ENCODE measurements at regions not wholly inside any gene's neighbourhood (a gene's known extent, or its start where the extent isn't known, plus 50 kb on each side); places are given as distances from the start of the nearest gene placed in this dataset.

GRCh38 chr4:35163168-35163567 lies 1081.1 kb downstream of the ARAP2 start:
- ChIA-PET CTCF (ENCODE audit: partially characterized antibody) (no interaction called here), POLR2A (ENCODE audit: partially characterized antibody) (no interaction called here)
- H3K27me3 ChIP-seq (ENCODE audit: insufficient read depth, low read length), result no peaks in the 10 kb centered on the region

GRCh38 chr4:35164063-35164462 lies 1080.3 kb downstream of the ARAP2 start:
- no peak overlapping the region for H3K27ac Mint-ChIP-seq
- intact Hi-C loops (cut with micrococcal nuclease), result no loop called here
- CTCF ChIA-PET (ENCODE audit: partially characterized antibody), result no interaction called here
- no peaks in the 10 kb centered on the region for H3K4me1 Mint-ChIP-seq
- Histone ChIP-seq H3K27me3 (ENCODE audit: insufficient read depth, low read length) (no peaks in the 10 kb centered on the region), H3K27ac (ENCODE audit: low read depth, low read length) (no peak overlapping the region), H3K4me3 (ENCODE audit: low read length in 2 of 2) (no peak overlapping the region), H3K4me1 (ENCODE audit: insufficient read depth, low read length) (no peaks in the 10 kb centered on the region), H3K36me3 (ENCODE audit: insufficient read depth, low read length) (no peaks in the 10 kb centered on the region), H3K9me3 (ENCODE audit: control insufficient read depth in 1 of 2, low read length in 2 of 2) (no peaks in the 10 kb centered on the region)
- no peak overlapping the region for H3K4me3 Mint-ChIP-seq
- H3K27me3 Mint-ChIP-seq, result no peaks in the 10 kb centered on the region
- DNase-seq, result no peak
- peaks cover 0 to 4% (median 2%) of the 10 kb centered on the region in 8 donors for H3K9me3 Mint-ChIP-seq
- no peaks in the 10 kb centered on the region for H3K36me3 Mint-ChIP-seq
- POLR2A ChIA-PET (ENCODE audit: partially characterized antibody), result no interaction called here

More at GRCh38 chr4:35163168-35163567, 1081.1 kb downstream of the ARAP2 start:
- Mint-ChIP-seq H3K4me3 (no peak overlapping the region), H3K36me3 (no peaks in the 10 kb centered on the region), H3K27me3 (no peaks in the 10 kb centered on the region), H3K4me1 (no peaks in the 10 kb centered on the region), H3K9me3 (peaks cover 0 to 3% (median 2%) of the 10 kb centered on the region in 8 donors), H3K27ac (no peak overlapping the region)
- H3K4me3 ChIP-seq (ENCODE audit: low read length in 2 of 2), result no peak overlapping the region
- H3K4me1 ChIP-seq (ENCODE audit: insufficient read depth, low read length), result no peaks in the 10 kb centered on the region
- intact Hi-C loops (cut with micrococcal nuclease), result no loop called here
- DNase-seq, result no peak
- H3K27ac ChIP-seq (ENCODE audit: low read depth, low read length), result no peak overlapping the region
- H3K36me3 ChIP-seq (ENCODE audit: insufficient read depth, low read length), result no peaks in the 10 kb centered on the region
- H3K9me3 ChIP-seq (ENCODE audit: control insufficient read depth in 1 of 2, low read length in 2 of 2), result no peaks in the 10 kb centered on the region

- Mint-ChIP-seq H3K36me3 (no peaks in the 10 kb centered on the region), H3K27ac (no peak overlapping the region), H3K9me3 (peaks cover 0 to 4% (median 2%) of the 10 kb centered on the region in 8 donors), H3K27me3 (no peaks in the 10 kb centered on the region), H3K4me3 (no peak overlapping the region), H3K4me1 (no peaks in the 10 kb centered on the region)
- CTCF ChIA-PET (ENCODE audit: partially characterized antibody), result no interaction called here
- Histone ChIP-seq H3K4me3 (ENCODE audit: low read length in 2 of 2) (no peak overlapping the region), H3K27me3 (ENCODE audit: insufficient read depth, low read length) (no peaks in the 10 kb centered on the region), H3K9me3 (ENCODE audit: control insufficient read depth in 1 of 2, low read length in 2 of 2) (no peaks in the 10 kb centered on the region), H3K4me1 (ENCODE audit: insufficient read depth, low read length) (no peaks in the 10 kb centered on the region), H3K36me3 (ENCODE audit: insufficient read depth, low read length) (no peaks in the 10 kb centered on the region), H3K27ac (ENCODE audit: low read depth, low read length) (no peak overlapping the region)
- POLR2A ChIA-PET (ENCODE audit: partially characterized antibody), result no interaction called here
- intact Hi-C loops (cut with micrococcal nuclease), result no loop called here
- DNase-seq, result no peak
These were observed 1077.8 kb downstream of the ARAP2 start for GRCh38 chr4:35166466-35166865.

- Histone ChIP-seq H3K4me1 (ENCODE audit: insufficient read depth, low read length) (no peaks in the 10 kb centered on the region), H3K4me3 (ENCODE audit: low read length in 2 of 2) (no peak overlapping the region), H3K36me3 (ENCODE audit: insufficient read depth, low read length) (no peaks in the 10 kb centered on the region), H3K27ac (ENCODE audit: low read depth, low read length) (no peak overlapping the region), H3K9me3 (ENCODE audit: control insufficient read depth in 1 of 2, low read length in 2 of 2) (no peaks in the 10 kb centered on the region), H3K27me3 (ENCODE audit: insufficient read depth, low read length) (no peaks in the 10 kb centered on the region)
- Mint-ChIP-seq H3K27me3 (no peaks in the 10 kb centered on the region), H3K36me3 (no peaks in the 10 kb centered on the region), H3K27ac (no peak overlapping the region), H3K4me3 (peak overlapping the region in 1 of 8 donors; percentile 0), H3K9me3 (peaks cover 0 to 4% (median 2%) of the 10 kb centered on the region in 8 donors), H3K4me1 (no peaks in the 10 kb centered on the region)
- ChIA-PET CTCF (ENCODE audit: partially characterized antibody) (no interaction called here), POLR2A (ENCODE audit: partially characterized antibody) (no interaction called here)
- intact Hi-C loops (cut with micrococcal nuclease), result no loop called here
- no peak for DNase-seq
These were observed 1076.9 kb downstream of the ARAP2 start for GRCh38 chr4:35167385-35167784.

- peaks cover 0 to 4% (median 1%) of the 10 kb centered on the region in 8 donors for H3K9me3 Mint-ChIP-seq
- Histone ChIP-seq H3K27ac (ENCODE audit: low read depth, low read length) (no peak overlapping the region), H3K36me3 (ENCODE audit: insufficient read depth, low read length) (no peaks in the 10 kb centered on the region), H3K4me1 (ENCODE audit: insufficient read depth, low read length) (no peaks in the 10 kb centered on the region), H3K4me3 (ENCODE audit: low read length in 2 of 2) (no peak overlapping the region), H3K9me3 (ENCODE audit: control insufficient read depth in 1 of 2, low read length in 2 of 2) (no peaks in the 10 kb centered on the region), H3K27me3 (ENCODE audit: insufficient read depth, low read length) (no peaks in the 10 kb centered on the region)
- intact Hi-C loops (cut with micrococcal nuclease), result no loop called here
- H3K4me1 Mint-ChIP-seq, result no peaks in the 10 kb centered on the region
- POLR2A ChIA-PET (ENCODE audit: partially characterized antibody), result no interaction called here
- no peaks in the 10 kb centered on the region for H3K27me3 Mint-ChIP-seq
- H3K36me3 Mint-ChIP-seq, result no peaks in the 10 kb centered on the region
- H3K4me3 Mint-ChIP-seq, result no peak overlapping the region
- CTCF ChIA-PET (ENCODE audit: partially characterized antibody), result no interaction called here
- no peak overlapping the region for H3K27ac Mint-ChIP-seq
- no peak for DNase-seq
These were observed 1068.8 kb downstream of the ARAP2 start for GRCh38 chr4:35175487-35175886.

- Histone ChIP-seq H3K27ac (ENCODE audit: low read depth, low read length) (no peak overlapping the region), H3K9me3 (ENCODE audit: control insufficient read depth in 1 of 2, low read length in 2 of 2) (no peaks in the 10 kb centered on the region), H3K4me3 (ENCODE audit: low read length in 2 of 2) (no peak overlapping the region), H3K4me1 (ENCODE audit: insufficient read depth, low read length) (no peaks in the 10 kb centered on the region), H3K36me3 (ENCODE audit: insufficient read depth, low read length) (no peaks in the 10 kb centered on the region), H3K27me3 (ENCODE audit: insufficient read depth, low read length) (no peaks in the 10 kb centered on the region)
- Mint-ChIP-seq H3K27me3 (no peaks in the 10 kb centered on the region), H3K9me3 (peaks cover 0 to 4% (median 1%) of the 10 kb centered on the region in 8 donors), H3K4me1 (no peaks in the 10 kb centered on the region), H3K27ac (no peak overlapping the region), H3K36me3 (no peaks in the 10 kb centered on the region), H3K4me3 (no peak overlapping the region)
- intact Hi-C loops (cut with micrococcal nuclease), result no loop called here
- ChIA-PET POLR2A (ENCODE audit: partially characterized antibody) (no interaction called here), CTCF (ENCODE audit: partially characterized antibody) (no interaction called here)
- DNase-seq, result no peak
These were observed 1068.4 kb downstream of the ARAP2 start for GRCh38 chr4:35175894-35176293.

- H3K4me1 Mint-ChIP-seq, result no peaks in the 10 kb centered on the region
- Histone ChIP-seq H3K36me3 (ENCODE audit: insufficient read depth, low read length) (no peaks in the 10 kb centered on the region), H3K4me1 (ENCODE audit: insufficient read depth, low read length) (no peaks in the 10 kb centered on the region), H3K9me3 (ENCODE audit: control insufficient read depth in 1 of 2, low read length in 2 of 2) (no peaks in the 10 kb centered on the region), H3K4me3 (ENCODE audit: low read length in 2 of 2) (no peak overlapping the region), H3K27ac (ENCODE audit: low read depth, low read length) (no peak overlapping the region), H3K27me3 (ENCODE audit: insufficient read depth, low read length) (no peaks in the 10 kb centered on the region)
- DNase-seq, result no peak
- ChIA-PET POLR2A (ENCODE audit: partially characterized antibody) (no interaction called here), CTCF (ENCODE audit: partially characterized antibody) (no interaction called here)
- intact Hi-C loops (cut with micrococcal nuclease), result no loop called here
- no peaks in the 10 kb centered on the region for H3K36me3 Mint-ChIP-seq
- H3K27me3 Mint-ChIP-seq, result peaks cover 0 to 2% of the 10 kb centered on the region in 2 donors
- no peak overlapping the region for H3K27ac Mint-ChIP-seq
- H3K4me3 Mint-ChIP-seq, result no peak overlapping the region
- peaks cover 0 to 10% (median 0%) of the 10 kb centered on the region in 8 donors for H3K9me3 Mint-ChIP-seq
These were observed 1061.9 kb downstream of the ARAP2 start for GRCh38 chr4:35182451-35182850.

GRCh38 chr4:35189988-35190613 lies 1054.2 kb downstream of the ARAP2 start:
- Histone ChIP-seq H3K36me3 (ENCODE audit: insufficient read depth, low read length) (no peaks in the 10 kb centered on the region), H3K4me1 (ENCODE audit: insufficient read depth, low read length) (no peaks in the 10 kb centered on the region), H3K27ac (ENCODE audit: low read depth, low read length) (no peak overlapping the region), H3K27me3 (ENCODE audit: insufficient read depth, low read length) (no peaks in the 10 kb centered on the region), H3K9me3 (ENCODE audit: control insufficient read depth in 1 of 2, low read length in 2 of 2) (no peaks in the 10 kb centered on the region), H3K4me3 (ENCODE audit: low read length in 2 of 2) (no peak overlapping the region)
- DNase-seq, result no peak
- Mint-ChIP-seq H3K27me3 (no peaks in the 10 kb centered on the region), H3K4me1 (no peaks in the 10 kb centered on the region), H3K4me3 (no peak overlapping the region), H3K9me3 (peaks cover 0 to 2% (median 0%) of the 10 kb centered on the region in 8 donors), H3K27ac (no peak overlapping the region), H3K36me3 (no peaks in the 10 kb centered on the region)
- ChIA-PET CTCF (ENCODE audit: partially characterized antibody) (no interaction called here), POLR2A (ENCODE audit: partially characterized antibody) (no interaction called here)
- intact Hi-C loops (cut with micrococcal nuclease), result no loop called here
